ENCODE measurements at regions not wholly inside any gene's neighbourhood (a gene's known extent, or its start where the extent isn't known, plus 50 kb on each side); places are given as distances from the start of the nearest gene placed in this dataset.

GRCh38 chr14:45905672-45906071 lies 652.7 kb upstream of the MIS18BP1 start:
- Histone ChIP-seq H3K4me1 (ENCODE audit: control insufficient read depth in 1 of 2, insufficient read depth in 2 of 2, low read depth in 1 of 2, low read length in 1 of 2) (no peaks in the 10 kb centered on the region), H3K27ac (ENCODE audit: low read depth in 2 of 2, low read length in 1 of 2) (no peak overlapping the region), H3K9ac (no peak overlapping the region), H3K9me2 (no peaks in the 10 kb centered on the region), H3K27me3 (ENCODE audit: insufficient read depth) (no peaks in the 10 kb centered on the region), H3K79me2 (ENCODE audit: insufficient read depth) (no peaks in the 10 kb centered on the region), H3K4me2 (no peak overlapping the region), H3K36me3 (replicated peaks in 1 of 2; ENCODE audit: control insufficient read depth in 1 of 2, insufficient read depth in 2 of 2, low read length in 1 of 2) (no peaks in the 10 kb centered on the region), H2AFZ (ENCODE audit: low read depth) (no peak overlapping the region), H3K9me3 (no peaks in the 10 kb centered on the region), H4K20me1 (ENCODE audit: insufficient read depth) (no peaks in the 10 kb centered on the region), H3K4me3 (ENCODE audit: low read depth in 2 of 2, low read length in 1 of 2) (no peak overlapping the region), H3F3A (replicated peaks; ENCODE audit: insufficient read depth) (no peaks in the 10 kb centered on the region)
- ChIA-PET POLR2A (no interaction called here), CTCF (no interaction called here)
- no peak for TF ChIP-seq EP300 (IDR thresholded peaks at IDR 0.05; ENCODE audit: borderline replicate concordance in 1 of 2, low read depth in 1 of 2, low read length in 1 of 2)
- no peak for TF ChIP-seq PBX3 (IDR thresholded peaks at IDR 0.05)
- TF ChIP-seq MEF2A (IDR thresholded peaks at IDR 0.05; ENCODE audit: borderline replicate concordance, low read depth), result no peak
- TF ChIP-seq NRF1 (IDR thresholded peaks at IDR 0.05; ENCODE audit: low read depth, low read length), result no peak
- no peak for TF ChIP-seq ZBTB33 (IDR thresholded peaks at IDR 0.05; ENCODE audit: borderline replicate concordance, low read depth)
- TF ChIP-seq MXI1 (IDR thresholded peaks at IDR 0.05; ENCODE audit: low read depth, low read length), result no peak
- no peak for TF ChIP-seq FOXM1 (IDR thresholded peaks at IDR 0.05; ENCODE audit: low read depth)
- no peak for TF ChIP-seq MAX (IDR thresholded peaks at IDR 0.05; ENCODE audit: low read depth)
- TF ChIP-seq NFIC (IDR thresholded peaks at IDR 0.05; ENCODE audit: borderline replicate concordance), result no peak
- no peak for TF ChIP-seq SIN3A (IDR thresholded peaks at IDR 0.05; ENCODE audit: borderline replicate concordance, low read depth, low read length)
- no peak for TF ChIP-seq REST (IDR thresholded peaks at IDR 0.05; ENCODE audit: low read depth, low read length)
- no peak for TF ChIP-seq RAD21 (IDR thresholded peaks at IDR 0.05; ENCODE audit: low read length)
- TF ChIP-seq TEAD4 (IDR thresholded peaks at IDR 0.05; ENCODE audit: borderline replicate concordance, insufficient read depth), result no peak
- no peak for TF ChIP-seq POLR2AphosphoS5 (IDR thresholded peaks at IDR 0.05; ENCODE audit: low read depth, low read length)
- TF ChIP-seq USF2 (IDR thresholded peaks at IDR 0.05; ENCODE audit: borderline replicate concordance, low read depth, low read length), result no peak
- TF ChIP-seq EZH2phosphoT487 (IDR thresholded peaks at IDR 0.05; ENCODE audit: borderline replicate concordance, low read depth), result no peak
- no peak for TF ChIP-seq RCOR1 (IDR thresholded peaks at IDR 0.05; ENCODE audit: low read length)
- WGBS (ENCODE audit: low lambda C conversion rate), result 0% methylated on average over 1 of the region's 1 CpG
- no peak for DNase-seq
